ENCODE measurements at regions not wholly inside any gene's neighbourhood (a gene's known extent, or its start where the extent isn't known, plus 50 kb on each side); places are given as distances from the start of the nearest gene placed in this dataset.

DNA sequence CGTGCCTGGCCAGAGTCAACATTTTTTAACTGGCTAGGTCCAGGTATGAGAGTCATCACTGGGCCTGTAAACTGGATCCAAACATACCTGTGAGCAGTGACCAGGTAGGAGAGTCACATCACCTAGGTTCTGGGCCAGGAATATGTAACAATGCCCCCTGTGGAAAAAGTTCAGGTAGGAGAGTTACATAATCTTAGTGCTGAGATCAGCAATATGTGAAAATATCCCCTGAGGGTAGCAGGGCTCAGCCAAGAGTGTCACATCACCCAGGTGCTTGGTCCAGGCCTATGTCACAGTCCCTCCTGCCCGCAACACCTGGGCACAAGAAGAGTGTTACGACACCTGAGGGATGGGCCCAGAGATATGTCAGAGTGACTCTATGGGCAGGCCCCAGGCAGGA, 2104.7 kb downstream of the TP53TG3F start:
- TF ChIP-seq, protein P1, sequence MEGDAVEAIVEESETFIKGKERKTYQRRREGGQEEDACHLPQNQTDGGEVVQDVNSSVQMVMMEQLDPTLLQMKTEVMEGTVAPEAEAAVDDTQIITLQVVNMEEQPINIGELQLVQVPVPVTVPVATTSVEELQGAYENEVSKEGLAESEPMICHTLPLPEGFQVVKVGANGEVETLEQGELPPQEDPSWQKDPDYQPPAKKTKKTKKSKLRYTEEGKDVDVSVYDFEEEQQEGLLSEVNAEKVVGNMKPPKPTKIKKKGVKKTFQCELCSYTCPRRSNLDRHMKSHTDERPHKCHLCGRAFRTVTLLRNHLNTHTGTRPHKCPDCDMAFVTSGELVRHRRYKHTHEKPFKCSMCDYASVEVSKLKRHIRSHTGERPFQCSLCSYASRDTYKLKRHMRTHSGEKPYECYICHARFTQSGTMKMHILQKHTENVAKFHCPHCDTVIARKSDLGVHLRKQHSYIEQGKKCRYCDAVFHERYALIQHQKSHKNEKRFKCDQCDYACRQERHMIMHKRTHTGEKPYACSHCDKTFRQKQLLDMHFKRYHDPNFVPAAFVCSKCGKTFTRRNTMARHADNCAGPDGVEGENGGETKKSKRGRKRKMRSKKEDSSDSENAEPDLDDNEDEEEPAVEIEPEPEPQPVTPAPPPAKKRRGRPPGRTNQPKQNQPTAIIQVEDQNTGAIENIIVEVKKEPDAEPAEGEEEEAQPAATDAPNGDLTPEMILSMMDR (IDR thresholded peaks at IDR 0.05; ENCODE audit: insufficient read depth, low read depth, low read length) = no peak
- no peak for TF ChIP-seq EZH2 (IDR thresholded peaks at IDR 0.05; ENCODE audit: insufficient read depth, low read length)

All from astrocyte (in vitro differentiated cells and primary cell).